Lung (tissue), 11 donors: ENCODE measurements at regions not wholly inside any gene's neighbourhood (a gene's known extent, or its start where the extent isn't known, plus 50 kb on each side); places are given as distances from the start of the nearest gene placed in this dataset.

Experiments used
- ATAC-seq: fragments of 200-7000 bp; cut with Tn5 transposase; one replicate; pipeline ENCODE4 v1.9.1; 2020; ENCODE audit warnings: moderate number of reproducible peaks; ENCODE audit not compliant: insufficient read depth, low FRiP score
- DNase-seq, 3 donors: peaks; one replicate each; pipeline ENCODE4 v3.0.0-alpha.2; 2013 to 2017
- H3K27ac ChIP-seq, 2 donors: one replicate each; pipeline ENCODE4 v1.5.1; 2013; ENCODE audit warnings: mild to moderate bottlenecking in 2 of 2, moderate library complexity in 2 of 2, control low read depth in 1 of 2, inconsistent platforms in 1 of 2, low read depth in 1 of 2, low read length in 1 of 2
- H3K27me3 ChIP-seq, 3 donors: one replicate each; pipeline ENCODE4 v1.5.1; 2013; ENCODE audit warnings: low read length in 2 of 3; ENCODE audit not compliant: control insufficient read depth in 3 of 3, insufficient read depth in 3 of 3
- H3K36me3 ChIP-seq, 4 donors: one replicate each; pipeline ENCODE4 v1.5.1; 2013; ENCODE audit warnings: low read length in 4 of 4, mild to moderate bottlenecking in 1 of 4, moderate library complexity in 1 of 4; ENCODE audit not compliant: control insufficient read depth in 4 of 4, insufficient read depth in 4 of 4
- H3K4me1 ChIP-seq, 5 donors: one replicate each; pipeline ENCODE4 v1.5.1; 2013; ENCODE audit warnings: low read length in 5 of 5, mild to moderate bottlenecking in 2 of 5, moderate library complexity in 1 of 5; ENCODE audit not compliant: control insufficient read depth in 5 of 5, insufficient read depth in 5 of 5
- H3K4me3 ChIP-seq: one replicate; pipeline ENCODE4 v1.5.1; 2013; ENCODE audit warnings: mild to moderate bottlenecking, control low read depth, moderate library complexity
- H3K9ac ChIP-seq, 2 donors: one replicate each; pipeline ENCODE4 v1.5.1; 2013; ENCODE audit warnings: low read length in 2 of 2, control low read depth in 1 of 2; ENCODE audit not compliant: insufficient read depth in 1 of 2
- H3K9me3 ChIP-seq, 4 donors: one replicate each; pipeline ENCODE4 v1.5.1; 2013; ENCODE audit warnings: low read length in 3 of 4, mild to moderate bottlenecking in 1 of 4, moderate library complexity in 1 of 4; ENCODE audit not compliant: control insufficient read depth in 4 of 4, insufficient read depth in 3 of 4
- CTCF ChIP-seq: IDR thresholded peaks from 2 replicates; pipeline ENCODE4 v1.5.1; 2012; ENCODE audit warnings: mild to moderate bottlenecking; ENCODE audit errors: control extremely low read depth, extremely low read depth
- WGBS, 2 donors: extraction: QIAGEN DNeasy Blood & Tissue Kit; methylation state at CpG; one replicate each; pipeline ENCODE4 v1.1.7; 2013; 5-methylcytosine and 5-hydroxymethylcytosine counted together
- donor health status: control.
- donor health status: control.
- donor health status: Bipolar disorder and iron deficiency.
- donor health status: healthy.
- donor health status: DM: yes; HTN: yes; CAD: no.

GRCh38 chrX:39112143-39112542, 310.9 kb downstream of the MID1IP1 start:
- no peak for TF ChIP-seq CTCF
- Histone ChIP-seq H3K4me3 (no peak overlapping the region), H3K36me3 (no peaks in the 10 kb centered on the region), H3K4me1 (no peaks in the 10 kb centered on the region), H3K27ac (no peak overlapping the region), H3K9me3 (peaks cover 0 to 4% (median 2%) of the 10 kb centered on the region in 4 donors), H3K9ac (no peak overlapping the region), H3K27me3 (no peaks in the 10 kb centered on the region)
- DNase-seq (no peak), ATAC-seq (no peak)
- WGBS, 2 donors: 77 to 96% methylated on average over 3 of the region's 3 CpGs

- ATAC-seq (no peak), DNase-seq (no peak)
- no peaks in the 10 kb centered on the region for H3K36me3 ChIP-seq
- no peaks in the 10 kb centered on the region for H3K4me1 ChIP-seq
- no peak overlapping the region for H3K27ac ChIP-seq
- peaks cover 0 to 4% (median 3%) of the 10 kb centered on the region in 4 donors for H3K9me3 ChIP-seq
- H3K9ac ChIP-seq: no peak overlapping the region
- peaks cover 0 to 2% (median 0%) of the 10 kb centered on the region in 3 donors for H3K27me3 ChIP-seq
- TF ChIP-seq CTCF: no peak
- no peak overlapping the region for H3K4me3 ChIP-seq
These were observed 313.9 kb downstream of the MID1IP1 start for GRCh38 chrX:39115166-39115565.

GRCh38 chrX:39117101-39117500, 315.8 kb downstream of the MID1IP1 start:
- Histone ChIP-seq H3K36me3 (no peaks in the 10 kb centered on the region), H3K27me3 (peaks cover 0 to 3% (median 2%) of the 10 kb centered on the region in 3 donors), H3K27ac (no peak overlapping the region), H3K4me3 (no peak overlapping the region), H3K9me3 (peaks cover 0 to 3% (median 0%) of the 10 kb centered on the region in 4 donors), H3K4me1 (no peaks in the 10 kb centered on the region), H3K9ac (no peak overlapping the region)
- WGBS, 2 donors: 50 to 77% methylated on average over 2 of the region's 2 CpGs
- no peak for TF ChIP-seq CTCF
- DNase-seq (no peak), ATAC-seq (no peak)

- Histone ChIP-seq H3K27ac (no peak overlapping the region), H3K36me3 (no peaks in the 10 kb centered on the region), H3K9me3 (peaks cover 0 to 3% (median 0%) of the 10 kb centered on the region in 4 donors), H3K4me3 (no peak overlapping the region), H3K9ac (no peak overlapping the region), H3K4me1 (no peaks in the 10 kb centered on the region), H3K27me3 (peaks cover 0 to 15% (median 6%) of the 10 kb centered on the region in 3 donors)
- no peak for TF ChIP-seq CTCF
- no peak for DNase-seq
- 75 to 100% methylated on average over 1 of the region's 1 CpG for WGBS, 2 donors
- no peak for ATAC-seq
These were observed 320.6 kb downstream of the MID1IP1 start for GRCh38 chrX:39121903-39122302.
